Glomerular endothelial cell (primary cell): ENCODE measurements at regions not wholly inside any gene's neighbourhood (a gene's known extent, or its start where the extent isn't known, plus 50 kb on each side); places are given as distances from the start of the nearest gene placed in this dataset.
A peak's percentile ranks its signal among the peaks of the same experiment; 100 is the strongest.
"Not testable (repeated sequence)": the region's sequence is repeated elsewhere in the genome, so short reads cannot be mapped to it uniquely, and the experiment has no call there.

ENCODE experiments used
- DNase-seq: peaks from one replicate; pipeline ENCODE4 v3.0.0-alpha.2; 2011; ENCODE audit warnings: low read depth, low spot score; ENCODE audit errors: extremely low read depth

DNA sequence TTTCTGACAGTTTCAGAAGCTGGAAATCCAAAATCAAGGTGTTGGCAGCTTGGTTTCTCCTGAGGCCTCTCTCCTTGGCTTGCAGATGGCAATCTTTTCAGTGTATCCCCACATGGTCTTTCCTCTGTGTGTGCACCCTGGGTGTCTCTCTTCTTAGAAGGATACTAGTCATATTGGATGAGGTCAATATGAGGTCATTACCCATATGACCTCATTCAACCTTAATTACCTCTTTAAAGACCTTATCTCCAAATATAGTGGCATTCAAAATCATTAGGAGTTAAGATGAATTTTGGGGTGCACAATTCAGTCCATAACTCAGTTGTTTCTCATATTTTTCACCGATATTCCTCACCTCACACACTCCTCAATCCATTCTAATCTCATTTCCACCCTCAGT lies 92.4 kb upstream of the TGM3 start:
- DNase-seq: no peak

GRCh38 chr20:2204021-2204420 lies 91.8 kb upstream of the TGM3 start:
- no peak for DNase-seq

GRCh38 chr20:2206957-2207769 lies 88.6 kb upstream of the TGM3 start:
- no peak for DNase-seq

GRCh38 chr20:2207770-2208097 lies 88.1 kb upstream of the TGM3 start:
- DNase-seq: no peak

DNA sequence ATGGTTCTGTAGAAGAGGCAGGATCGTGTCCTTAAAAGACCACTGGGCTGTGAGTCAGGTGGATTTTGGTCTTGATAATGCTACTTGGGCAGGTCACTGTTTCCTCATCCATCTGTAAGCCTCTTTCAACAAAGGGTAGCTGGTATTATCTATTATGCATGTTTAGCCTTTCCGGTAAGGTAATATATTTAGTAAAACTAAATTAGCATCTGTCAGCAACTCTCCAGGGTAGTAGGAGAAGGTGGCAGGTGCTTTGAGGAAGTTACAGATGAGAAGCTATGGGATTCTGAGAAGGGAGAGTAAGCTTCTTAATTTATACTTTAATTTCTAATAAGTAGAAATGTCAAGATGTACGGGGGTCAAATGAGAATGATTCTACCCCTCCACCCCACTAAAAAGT lies 86.9 kb upstream of the TGM3 start:
- no peak for DNase-seq

GRCh38 chr20:2210646-2211552 lies 84.9 kb upstream of the TGM3 start:
- DNase-seq: peak; percentile 39

DNA sequence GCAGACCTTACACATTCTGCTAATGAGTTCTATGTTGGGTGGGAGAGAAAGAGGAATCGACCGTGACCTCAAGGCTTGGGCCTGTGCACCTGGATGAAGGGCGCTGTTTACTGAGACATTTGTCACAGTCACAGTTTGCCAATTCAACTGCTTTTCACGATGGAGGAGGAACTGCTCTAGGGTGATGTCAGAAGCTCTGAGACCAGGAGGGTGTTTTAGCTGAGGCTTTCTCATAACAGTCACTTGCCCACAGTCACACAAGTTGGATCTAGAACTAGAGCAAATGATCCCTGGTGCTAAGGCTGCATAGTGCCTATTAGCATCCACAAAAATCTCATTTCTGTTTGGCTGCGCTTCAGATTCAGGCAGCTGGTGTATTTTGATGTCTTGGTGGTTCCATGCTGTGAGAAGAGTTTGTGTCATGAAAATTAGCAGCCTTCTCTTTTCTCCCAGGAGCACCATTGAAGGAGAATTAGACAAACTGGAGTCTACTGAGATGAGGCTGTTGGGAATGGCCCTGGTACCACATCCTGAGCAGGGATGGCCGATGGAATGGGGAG lies 83.3 kb upstream of the TGM3 start:
- no peak for DNase-seq

DNA sequence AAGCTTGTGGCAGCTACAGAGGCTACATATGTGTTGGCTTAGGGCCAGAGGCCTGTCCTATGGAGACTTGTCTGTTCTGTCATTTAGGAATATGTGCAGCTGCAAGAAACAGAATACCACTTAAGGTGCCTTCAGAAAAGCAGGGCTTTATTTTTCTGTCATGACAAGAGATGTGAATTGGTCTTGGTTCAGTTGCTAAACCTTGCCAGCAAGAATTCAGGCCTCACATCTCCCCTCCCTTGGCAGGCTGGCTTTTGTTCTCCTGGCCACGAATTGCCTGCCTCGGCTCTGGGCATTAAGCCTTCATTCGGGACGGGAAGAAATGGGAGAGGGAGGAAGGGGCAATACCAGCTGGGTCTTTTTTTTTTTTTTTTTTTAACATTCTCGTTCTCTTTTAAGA lies 82.4 kb upstream of the TGM3 start:
- no peak for DNase-seq

- no peak for DNase-seq
Measured at GRCh38 chr20:2217857-2218539, 77.8 kb upstream of the TGM3 start.

DNA sequence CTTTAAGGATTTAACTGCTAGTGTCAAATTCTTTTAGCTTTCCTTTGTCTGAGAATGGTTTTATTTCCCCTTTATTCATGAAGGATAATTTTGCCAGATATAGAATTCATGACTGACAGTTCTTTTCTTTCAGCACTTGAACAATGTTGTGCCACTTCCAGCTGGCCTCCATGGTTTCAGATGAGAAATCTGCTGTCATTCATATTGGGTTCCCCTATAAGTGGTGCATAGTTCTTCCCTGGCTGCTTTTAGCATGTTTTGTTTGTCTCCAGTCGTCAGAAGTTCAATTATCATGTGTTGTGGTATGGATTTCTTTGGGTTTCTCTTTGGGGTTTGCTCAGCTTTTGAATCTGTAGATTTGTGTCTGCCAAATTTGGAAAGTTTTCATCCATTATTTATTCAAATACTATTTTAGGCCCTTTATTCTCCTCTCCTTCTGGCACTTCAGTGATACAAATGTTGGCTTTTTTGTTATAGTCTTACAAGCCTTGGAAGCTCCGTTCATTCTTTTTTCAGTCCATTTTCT lies 76.3 kb upstream of the TGM3 start:
- DNase-seq: no peak

GRCh38 chr20:2220298-2220697 lies 75.5 kb upstream of the TGM3 start:
- DNase-seq: no peak

DNA sequence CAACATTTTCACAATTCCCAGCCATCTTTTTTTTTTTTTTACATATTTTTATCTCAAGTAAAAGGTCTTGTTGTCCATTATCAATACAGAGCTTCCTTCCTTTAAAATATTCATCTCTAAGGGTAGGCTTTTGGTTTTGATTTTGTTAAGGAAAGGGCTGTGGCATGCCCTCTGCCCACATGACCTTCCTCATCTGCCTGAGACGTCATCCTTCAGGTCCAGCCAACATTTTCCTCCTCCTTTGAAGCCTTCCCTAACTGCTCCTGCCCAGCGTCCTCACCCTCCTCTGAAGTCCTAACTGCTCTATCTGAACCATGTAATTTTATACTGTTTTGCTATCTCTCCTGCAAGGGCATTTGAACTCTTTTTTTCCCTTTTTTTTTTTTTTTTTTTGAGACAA lies 73.9 kb upstream of the TGM3 start:
- DNase-seq: no peak

- no peak for DNase-seq
Measured at GRCh38 chr20:2223558-2224367, 72.0 kb upstream of the TGM3 start.

GRCh38 chr20:2224368-2224639 lies 71.5 kb upstream of the TGM3 start:
- no peak for DNase-seq

DNA sequence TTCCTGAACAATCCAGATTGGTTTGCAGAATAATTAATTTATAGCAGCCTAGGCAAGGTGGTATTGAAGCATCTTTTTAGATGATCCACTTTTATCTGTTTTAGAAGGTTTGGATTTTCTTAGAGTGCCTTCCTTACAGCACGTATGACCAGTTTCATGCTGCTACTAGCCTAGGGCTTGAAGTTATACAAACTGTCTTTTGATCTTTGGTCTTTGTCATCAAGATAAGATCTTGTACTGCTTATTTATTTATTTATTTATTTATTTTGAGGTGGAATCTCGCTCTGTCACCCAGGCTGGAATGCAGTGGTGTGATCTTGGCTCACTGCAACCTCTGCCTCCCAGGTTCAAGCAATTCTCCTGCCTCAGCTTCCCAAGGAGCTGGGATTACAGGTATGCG lies 68.5 kb upstream of the TGM3 start:
- not testable (repeated sequence) for DNase-seq

DNA sequence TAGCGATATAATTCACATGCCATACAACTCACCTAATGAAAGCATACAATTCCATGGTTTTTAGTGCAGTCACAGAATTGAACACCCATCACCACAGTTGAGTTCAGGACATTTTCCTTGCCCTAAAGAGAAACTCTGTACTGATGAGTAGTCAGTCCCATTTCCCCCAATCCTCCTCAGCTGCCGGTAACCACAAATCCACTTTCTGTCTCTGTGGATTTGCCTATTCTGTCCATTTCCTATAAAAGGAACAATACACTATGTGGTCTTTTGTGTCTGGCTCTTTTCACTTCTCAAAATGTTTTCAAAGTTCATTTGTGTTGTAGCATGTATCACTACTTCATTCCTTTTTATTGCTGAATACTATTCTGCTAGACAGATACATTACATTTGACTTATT lies 67.9 kb upstream of the TGM3 start:
- DNase-seq: no peak

GRCh38 chr20:2228926-2229325 lies 66.9 kb upstream of the TGM3 start:
- no peak for DNase-seq

DNA sequence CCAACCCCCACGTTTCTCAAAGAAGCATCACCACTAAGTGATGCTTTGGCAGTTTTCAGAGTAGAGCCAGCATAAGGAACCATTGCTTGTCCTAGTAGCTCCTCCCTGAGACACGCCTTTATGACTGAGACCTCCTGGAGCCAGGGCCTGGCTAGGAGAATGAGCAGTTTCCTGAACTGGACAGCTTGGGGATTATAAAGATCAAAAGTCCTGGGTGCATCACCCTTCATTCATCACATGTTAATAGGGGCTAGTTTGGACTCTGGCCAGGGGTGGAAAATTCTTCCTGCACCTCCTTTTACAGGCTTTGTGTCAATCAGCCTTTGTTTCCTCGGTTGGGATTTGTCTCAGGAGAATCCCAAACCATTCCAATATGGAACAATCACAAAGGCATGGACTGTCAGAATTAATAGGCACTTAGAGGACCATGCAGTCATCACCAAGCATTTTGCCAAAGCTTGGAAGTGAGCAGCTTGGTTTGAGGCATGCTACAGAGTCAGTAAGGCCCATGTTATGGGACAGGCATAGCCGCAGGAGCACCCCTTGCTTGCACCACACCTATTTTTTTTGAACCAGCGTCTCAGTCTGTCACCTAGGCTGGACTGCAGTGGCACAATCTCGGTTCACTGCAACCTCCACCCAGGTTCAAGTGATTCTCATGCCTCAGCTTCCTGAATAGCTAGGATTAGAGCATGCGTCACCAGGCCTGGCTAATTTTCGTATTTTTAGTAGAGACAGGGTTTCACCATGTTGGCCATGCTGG lies 64.9 kb upstream of the TGM3 start:
- no peak for DNase-seq

GRCh38 chr20:2231701-2232100 lies 64.1 kb upstream of the TGM3 start:
- no peak for DNase-seq
